PC-3 (cell line): ENCODE measurements at regions not wholly inside any gene's neighbourhood (a gene's known extent, or its start where the extent isn't known, plus 50 kb on each side); places are given as distances from the start of the nearest gene placed in this dataset.
"Not testable (repeated sequence)": the region's sequence is repeated elsewhere in the genome, so short reads cannot be mapped to it uniquely, and the experiment has no call there.

Experiments used
- ATAC-seq: fragments of 200-7000 bp; cut with Tn5 transposase; 2 replicates; pipeline ENCODE4 v1.9.1; 2020; ENCODE audit warnings: mild to moderate bottlenecking, moderate library complexity
- BruUV-seq: library from RNA; stranded (reverse); fragments of 400-500 nt; replicated peaks from 2 replicates; lab custom pipeline; 2021; lab: Mats Ljungman, UMichigan
- CTCF ChIA-PET: fragments of 300-600 bp; sonication (Branson Sonifier 250); formaldehyde crosslinking; loops from one replicate; lab custom pipeline; 2022; ENCODE audit warnings: antibody characterized with exemption; lab: Charles Lee
- POLR2A ChIA-PET: fragments of 300-600 bp; sonication (Branson Sonifier 250); formaldehyde crosslinking; loops from one replicate; lab custom pipeline; 2022; ENCODE audit warnings: antibody characterized with exemption; ENCODE audit not compliant: unreplicated experiment; lab: Charles Lee
- DNase-seq: peaks from one replicate; pipeline ENCODE4 v3.0.0-alpha.2; 2015
- H2AFZ ChIP-seq: fragments of 300-600 bp; sonication (generic); 2 replicates; pipeline ENCODE4 v1.6.0; 2016; ENCODE audit warnings: antibody characterized with exemption, low read length
- H3F3A ChIP-seq: fragments of 300-600 bp; sonication (generic); one replicate; pipeline ENCODE4 v1.6.0; 2017; ENCODE audit warnings: antibody characterized with exemption, low read length, control low read depth, mild to moderate bottlenecking; ENCODE audit not compliant: unreplicated experiment
- H3K27ac ChIP-seq: fragments of 300-600 bp; sonication (generic); 2 replicates; pipeline ENCODE4 v1.5.1; 2016; ENCODE audit warnings: mild to moderate bottlenecking, low read length
- H3K27me3 ChIP-seq: fragments of 300-600 bp; sonication (generic); 2 replicates; pipeline ENCODE4 v1.6.1; 2016; ENCODE audit warnings: low read length, mixed read lengths
- H3K36me3 ChIP-seq: fragments of 300-600 bp; sonication (generic); 2 replicates; pipeline ENCODE4 v1.6.1; 2016; ENCODE audit warnings: low read depth, mixed run types, low read length, mixed read lengths
- H3K4me1 ChIP-seq: fragments of 300-600 bp; sonication (generic); 2 replicates; pipeline ENCODE4 v1.5.1; 2016; ENCODE audit warnings: low read length; ENCODE audit not compliant: insufficient read depth
- H3K4me2 ChIP-seq: fragments of 300-600 bp; sonication (generic); 2 replicates; pipeline ENCODE4 v1.6.0; 2016; ENCODE audit warnings: low read length
- H3K4me3 ChIP-seq: fragments of 300-600 bp; sonication (generic); 2 replicates; pipeline ENCODE4 v1.5.1; 2016; ENCODE audit warnings: mild to moderate bottlenecking, low read length, mixed read lengths
- H3K79me2 ChIP-seq: fragments of 300-600 bp; sonication (generic); 2 replicates; pipeline ENCODE4 v1.6.1; 2017; ENCODE audit warnings: low read length, mixed read lengths
- H3K9ac ChIP-seq: fragments of 300-600 bp; sonication (generic); 2 replicates; pipeline ENCODE4 v1.6.0; 2016; ENCODE audit warnings: mild to moderate bottlenecking, low read length
- H3K9me2 ChIP-seq: fragments of 300-600 bp; sonication (generic); replicated peaks from 2 replicates; pipeline ENCODE4 v1.6.1; 2016; ENCODE audit warnings: mixed run types, low read length, mixed read lengths
- H3K9me3 ChIP-seq: fragments of 300-600 bp; sonication (generic); 2 replicates; pipeline ENCODE4 v1.6.1; 2016; ENCODE audit warnings: low read length, mixed read lengths
- H4K20me1 ChIP-seq: fragments of 300-600 bp; sonication (generic); 2 replicates; pipeline ENCODE4 v1.6.1; 2016; ENCODE audit warnings: low read length, mixed read lengths
- CTCF ChIP-seq: fragments of 300-600 bp; sonication (generic); conservative IDR thresholded peaks from 2 replicates; pipeline ENCODE4 v1.5.1; 2017; ENCODE audit warnings: antibody characterized with exemption, low read depth, mild to moderate bottlenecking, low read length
- EZH2 ChIP-seq: fragments of 300-600 bp; sonication (generic); IDR thresholded peaks from one replicate; pipeline ENCODE4 v1.6.1; 2017; ENCODE audit warnings: antibody characterized with exemption, mild to moderate bottlenecking, low read length; ENCODE audit not compliant: unreplicated experiment
- EZH2phosphoT487 ChIP-seq: fragments of 300-600 bp; sonication (generic); IDR thresholded peaks from 2 replicates; pipeline ENCODE4 v1.6.1; 2018; ENCODE audit warnings: mild to moderate bottlenecking, antibody characterized with exemption, low read length, borderline replicate concordance
- intact Hi-C: fragments of 100-400 bp; cut with micrococcal nuclease; formaldehyde crosslinking; loops from 2 replicates; pipeline ENCODE4 v1.9.0; 2023

GRCh38 chrX:93177930-93178329 lies 495.4 kb downstream of the NAP1L3 start:
- POLR2A ChIA-PET, result no interaction called here
- Histone ChIP-seq H3K79me2 (no peaks in the 10 kb centered on the region), H3K9me2 (no peaks in the 10 kb centered on the region), H3K9ac (no peak overlapping the region), H3K36me3 (no peaks in the 10 kb centered on the region), H3K9me3 (no peaks in the 10 kb centered on the region), H3F3A (no peaks in the 10 kb centered on the region), H3K27ac (no peak overlapping the region), H3K27me3 (no peaks in the 10 kb centered on the region), H3K4me2 (no peak overlapping the region), H4K20me1 (no peaks in the 10 kb centered on the region), H2AFZ (no peak overlapping the region), H3K4me3 (no peak overlapping the region), H3K4me1 (no peaks in the 10 kb centered on the region)
- CTCF ChIA-PET, result no interaction called here
- no peak for ATAC-seq
- no peak for TF ChIP-seq CTCF
- no peak for TF ChIP-seq EZH2
- no peak for TF ChIP-seq EZH2phosphoT487
- BruUV-seq, result no TSS peak
- DNase-seq, result no peak
- intact Hi-C loops, result no loop called here

GRCh38 chrX:93169771-93170170 lies 503.6 kb downstream of the NAP1L3 start:
- Histone ChIP-seq H3K4me2 (no peak overlapping the region), H3K27ac (no peak overlapping the region), H4K20me1 (no peaks in the 10 kb centered on the region), H3K9me2 (no peaks in the 10 kb centered on the region), H3K9me3 (no peaks in the 10 kb centered on the region), H3K4me3 (no peak overlapping the region), H3K27me3 (no peaks in the 10 kb centered on the region), H3K36me3 (no peaks in the 10 kb centered on the region), H3K9ac (no peak overlapping the region), H3K4me1 (no peaks in the 10 kb centered on the region), H2AFZ (no peak overlapping the region), H3F3A (no peaks in the 10 kb centered on the region), H3K79me2 (no peaks in the 10 kb centered on the region)
- TF ChIP-seq EZH2, result no peak
- no peak for TF ChIP-seq CTCF
- no peak for TF ChIP-seq EZH2phosphoT487
- ChIA-PET CTCF (no interaction called here), POLR2A (no interaction called here)
- DNase-seq (no peak), ATAC-seq (no peak)
- no TSS peak for BruUV-seq
- intact Hi-C loops, result no loop called here

- BruUV-seq, result no TSS peak
- Histone ChIP-seq H2AFZ (no peak overlapping the region), H3K4me1 (no peaks in the 10 kb centered on the region), H3F3A (no peaks in the 10 kb centered on the region), H3K9me3 (no peaks in the 10 kb centered on the region), H3K27ac (no peak overlapping the region), H3K9ac (no peak overlapping the region), H3K4me2 (no peak overlapping the region), H3K9me2 (no peaks in the 10 kb centered on the region), H4K20me1 (no peaks in the 10 kb centered on the region), H3K79me2 (no peaks in the 10 kb centered on the region), H3K4me3 (no peak overlapping the region), H3K36me3 (no peaks in the 10 kb centered on the region), H3K27me3 (no peaks in the 10 kb centered on the region)
- ATAC-seq (no peak), DNase-seq (no peak)
- POLR2A ChIA-PET, result no interaction called here
- intact Hi-C loops, result no loop called here
- TF ChIP-seq CTCF (no peak), EZH2 (no peak), EZH2phosphoT487 (no peak)
- CTCF ChIA-PET, result no interaction called here
These were observed 552.6 kb downstream of the NAP1L3 start for GRCh38 chrX:93120805-93121204.

GRCh38 chrX:93103353-93104067 lies 569.9 kb downstream of the NAP1L3 start:
- H3F3A ChIP-seq, H3K79me2 ChIP-seq, H3K4me1 ChIP-seq, H3K9me2 ChIP-seq, H3K9me3 ChIP-seq, H3K4me2 ChIP-seq, POLR2A ChIA-PET, H4K20me1 ChIP-seq, intact Hi-C loops, H3K27ac ChIP-seq, H3K36me3 ChIP-seq, CTCF ChIA-PET, H3K27me3 ChIP-seq, H3K4me3 ChIP-seq, H3K9ac ChIP-seq, BruUV-seq, H2AFZ ChIP-seq: not testable (repeated sequence)
- ATAC-seq, result peak; percentile 72
- peak; percentile 46 for DNase-seq
